WI38 (cell line): ENCODE measurements at regions not wholly inside any gene's neighbourhood (a gene's known extent, or its start where the extent isn't known, plus 50 kb on each side); places are given as distances from the start of the nearest gene placed in this dataset.

Experiments used
- H3K4me3 ChIP-seq: 2 replicates; pipeline ENCODE4 v1.5.1; 2011; ENCODE audit warnings: low read depth, mild to moderate bottlenecking, control low read depth, low read length
- CTCF ChIP-seq: IDR thresholded peaks from 2 replicates; pipeline ENCODE4 v1.5.1; 2012; ENCODE audit warnings: low read depth, mild to moderate bottlenecking, control low read depth, low read length

- no peak overlapping the region for H3K4me3 ChIP-seq
- no peak for TF ChIP-seq CTCF
Observed at GRCh38 chr7:27394871-27395270, 152.3 kb downstream of the EVX1 start.

- TF ChIP-seq CTCF, result no peak
- no peak overlapping the region for H3K4me3 ChIP-seq
Observed at GRCh38 chr7:27395626-27396025, 153.0 kb downstream of the EVX1 start.

- no peak for TF ChIP-seq CTCF
- H3K4me3 ChIP-seq, result no peak overlapping the region
Observed at GRCh38 chr7:27397503-27397902, 154.9 kb downstream of the EVX1 start.

- H3K4me3 ChIP-seq, result no peak overlapping the region
- TF ChIP-seq CTCF, result no peak
Observed at GRCh38 chr7:27398851-27399250, 156.2 kb downstream of the EVX1 start.

- TF ChIP-seq CTCF, result no peak
- no peak overlapping the region for H3K4me3 ChIP-seq
Observed at GRCh38 chr7:27399791-27400567, 157.4 kb downstream of the EVX1 start.

- H3K4me3 ChIP-seq, result no peak overlapping the region
- no peak for TF ChIP-seq CTCF
Observed at GRCh38 chr7:27405780-27406179, 163.2 kb downstream of the EVX1 start.

GRCh38 chr7:27409311-27409710 is 166.7 kb downstream of the EVX1 start:
- H3K4me3 ChIP-seq, result no peak overlapping the region
- no peak for TF ChIP-seq CTCF
